IMR-90 (cell line): ENCODE measurements at regions not wholly inside any gene's neighbourhood (a gene's known extent, or its start where the extent isn't known, plus 50 kb on each side); places are given as distances from the start of the nearest gene placed in this dataset.

Experiments
- ATAC-seq: fragments of 200-7000 bp; cut with Tn5 transposase; 2 replicates; pipeline ENCODE4 v1.9.1; 2020; ENCODE audit warnings: low read depth, mild to moderate bottlenecking, moderate library complexity
- BruUV-seq: library from RNA; stranded (reverse); fragments of 400-500 nt; replicated peaks from 2 replicates; lab custom pipeline; 2021; lab: Mats Ljungman, UMichigan
- CTCF ChIA-PET: fragments of 300-600 bp; formaldehyde crosslinking; extraction: SDS; loops from one replicate; lab custom pipeline; 2021; ENCODE audit warnings: antibody characterized with exemption; lab: Yijun Ruan, JAX
- POLR2A ChIA-PET: fragments of 300-600 bp; sonication (Branson Sonifier 250); formaldehyde crosslinking; loops from one replicate; lab custom pipeline; 2022; ENCODE audit warnings: antibody characterized with exemption; ENCODE audit not compliant: unreplicated experiment; lab: Charles Lee
- DNase-seq: peaks from one replicate; pipeline ENCODE4 v3.0.0; 2013
- H2AFZ ChIP-seq: replicated peaks from 2 replicates; pipeline ENCODE3; 2013; ENCODE audit warnings: low read length, mild to moderate bottlenecking; ENCODE audit not compliant: poor library complexity
- H2AK5ac ChIP-seq: 2 replicates; pipeline ENCODE4 v1.6.1; 2013; ENCODE audit warnings: low read depth, low read length, inconsistent platforms
- H2AK9ac ChIP-seq: replicated peaks from 2 replicates; pipeline ENCODE3; 2013; ENCODE audit warnings: mild to moderate bottlenecking, low read depth, low read length, moderate library complexity; ENCODE audit not compliant: poor library complexity
- H2BK120ac ChIP-seq: 2 replicates; pipeline ENCODE4 v1.6.1; 2013; ENCODE audit warnings: low read depth, low read length, inconsistent platforms
- H2BK15ac ChIP-seq: 3 replicates; pipeline ENCODE4 v1.6.1; 2013; ENCODE audit warnings: low read depth, low read length, inconsistent platforms
- H2BK20ac ChIP-seq: 2 replicates; pipeline ENCODE4 v1.6.1; 2013; ENCODE audit warnings: low read depth, mild to moderate bottlenecking, inconsistent platforms, low read length, moderate library complexity
- H2BK5ac ChIP-seq: 2 replicates; pipeline ENCODE4 v1.6.1; 2013; ENCODE audit warnings: mild to moderate bottlenecking, low read depth, low read length, inconsistent platforms; ENCODE audit not compliant: poor library complexity, severe bottlenecking
- H3K14ac ChIP-seq: replicated peaks from 2 replicates; pipeline ENCODE4 v1.6.1; 2013; ENCODE audit warnings: low read depth, low read length, inconsistent platforms
- H3K18ac ChIP-seq: 2 replicates; pipeline ENCODE4 v1.6.1; 2013; ENCODE audit warnings: low read depth, low read length, control low read depth
- H3K23ac ChIP-seq: 2 replicates; pipeline ENCODE4 v1.6.1; 2013; ENCODE audit warnings: low read depth, low read length, inconsistent platforms
- H3K27ac ChIP-seq: 2 replicates; pipeline ENCODE4 v1.5.1; 2013; ENCODE audit warnings: mild to moderate bottlenecking, control low read depth, low read length; ENCODE audit not compliant: insufficient read depth
- H3K27me3 ChIP-seq: 2 replicates; pipeline ENCODE4 v1.6.1; 2013; ENCODE audit warnings: low read length; ENCODE audit not compliant: control insufficient read depth, insufficient read depth
- H3K36me3 ChIP-seq: 2 replicates; pipeline ENCODE4 v1.6.1; 2013; ENCODE audit warnings: low read length, mixed read lengths; ENCODE audit not compliant: control insufficient read depth, insufficient read depth
- H3K4ac ChIP-seq: 2 replicates; pipeline ENCODE4 v1.6.1; 2013; ENCODE audit warnings: low read depth, low read length, inconsistent platforms
- H3K4me1 ChIP-seq: 2 replicates; pipeline ENCODE4 v1.6.1; 2013; ENCODE audit warnings: low read length, mixed read lengths; ENCODE audit not compliant: control insufficient read depth, insufficient read depth
- H3K4me2 ChIP-seq: 2 replicates; pipeline ENCODE4 v1.6.1; 2013; ENCODE audit warnings: low read depth, mild to moderate bottlenecking, control low read depth, low read length, moderate library complexity
- H3K4me3 ChIP-seq: 2 replicates; pipeline ENCODE4 v1.5.1; 2013; ENCODE audit warnings: low read depth, mild to moderate bottlenecking, control low read depth, low read length, moderate library complexity; ENCODE audit not compliant: insufficient read depth
- H3K56ac ChIP-seq: 2 replicates; pipeline ENCODE4 v1.6.1; 2013; ENCODE audit warnings: low read length, inconsistent platforms; ENCODE audit not compliant: insufficient read depth; ENCODE audit errors: extremely low read depth
- H3K79me1 ChIP-seq, 2 experiments: 2 replicates each; pipeline ENCODE4 v1.6.1; 2013; ENCODE audit warnings: low read length in 2 of 2, inconsistent platforms in 1 of 2, low read depth in 1 of 2
- H3K9ac ChIP-seq: 2 replicates; pipeline ENCODE4 v1.6.1; 2013; ENCODE audit warnings: low read depth, low read length, control low read depth
- H3K9me1 ChIP-seq: 2 replicates; pipeline ENCODE4 v1.6.1; 2013; ENCODE audit warnings: low read length, inconsistent platforms; ENCODE audit not compliant: insufficient read depth
- H3K9me3 ChIP-seq: 2 replicates; pipeline ENCODE4 v1.6.1; 2013; ENCODE audit warnings: low read length; ENCODE audit not compliant: control insufficient read depth, insufficient read depth
- H4K20me1 ChIP-seq: 2 replicates; pipeline ENCODE4 v1.6.1; 2013; ENCODE audit warnings: low read length, inconsistent platforms; ENCODE audit not compliant: insufficient read depth
- H4K5ac ChIP-seq: 2 replicates; pipeline ENCODE4 v1.6.1; 2013; ENCODE audit warnings: mild to moderate bottlenecking, low read depth, low read length, control low read depth
- H4K8ac ChIP-seq, 2 experiments: 2 replicates each; pipeline ENCODE4 v1.6.1; 2013; ENCODE audit warnings: low read depth in 2 of 2, low read length in 2 of 2, control low read depth in 1 of 2, inconsistent platforms in 1 of 2
- H4K91ac ChIP-seq: 2 replicates; pipeline ENCODE4 v1.6.1; 2013; ENCODE audit warnings: low read depth, low read length, inconsistent platforms; ENCODE audit not compliant: insufficient read depth
- BHLHE40 ChIP-seq: fragments of 150-350 bp; IDR thresholded peaks from 2 replicates; pipeline ENCODE4 v1.6.1; 2016; ENCODE audit warnings: mild to moderate bottlenecking, low read depth, low read length
- CEBPB ChIP-seq: IDR thresholded peaks from 2 replicates; pipeline ENCODE4 v1.6.1; 2012; ENCODE audit warnings: low read depth, low read length, improper control_type of control experiment
- CHD1 ChIP-seq: IDR thresholded peaks from 2 replicates; pipeline ENCODE4 v1.6.1; 2012; ENCODE audit warnings: low read depth, low read length, improper control_type of control experiment
- FOS ChIP-seq: fragments of 150-350 bp; IDR thresholded peaks from 2 replicates; pipeline ENCODE4 v1.6.1; 2016; ENCODE audit warnings: low read depth, low read length
- MAFK ChIP-seq: IDR thresholded peaks from 2 replicates; pipeline ENCODE4 v1.6.1; 2012; ENCODE audit warnings: low read depth, low read length, improper control_type of control experiment
- MAZ ChIP-seq: IDR thresholded peaks from 2 replicates; pipeline ENCODE4 v1.6.1; 2012; ENCODE audit warnings: low read depth, mild to moderate bottlenecking, low read length, improper control_type of control experiment, moderate library complexity, borderline replicate concordance
- MXI1 ChIP-seq: IDR thresholded peaks from 2 replicates; pipeline ENCODE4 v1.6.1; 2012; ENCODE audit warnings: low read depth, mild to moderate bottlenecking, low read length, moderate library complexity, borderline replicate concordance
- NFE2L2 ChIP-seq: fragments of 150-350 bp; IDR thresholded peaks from 2 replicates; pipeline ENCODE4 v1.6.1; 2016; ENCODE audit warnings: low read depth, mild to moderate bottlenecking, low read length
- POLR2A ChIP-seq: IDR thresholded peaks from 2 replicates; pipeline ENCODE4 v1.6.1; 2012; ENCODE audit warnings: mild to moderate bottlenecking, low read depth, low read length
- RAD21 ChIP-seq: IDR thresholded peaks from 2 replicates; pipeline ENCODE4 v1.6.1; 2012; ENCODE audit warnings: low read length, improper control_type of control experiment
- RCOR1 ChIP-seq: IDR thresholded peaks from 2 replicates; pipeline ENCODE4 v1.6.1; 2012; ENCODE audit warnings: mild to moderate bottlenecking, low read length, improper control_type of control experiment; ENCODE audit not compliant: insufficient replicate concordance
- RFX5 ChIP-seq: IDR thresholded peaks from 2 replicates; pipeline ENCODE4 v1.8.0; 2012; ENCODE audit warnings: low read depth, mild to moderate bottlenecking, low read length, moderate library complexity
- SMC3 ChIP-seq: fragments of 150-350 bp; IDR thresholded peaks from 2 replicates; pipeline ENCODE4 v1.6.1; 2016; ENCODE audit warnings: low read depth, mild to moderate bottlenecking, antibody characterized with exemption, low read length, moderate library complexity
- WGBS, 2 experiments: methylation state at CpG; one replicate each; pipeline versions ENCODE4 v1.1.5 to v1.1.7; 2013; ENCODE audit warnings: missing lambda C conversion rate in 2 of 2; ENCODE audit not compliant: insufficient read length in 1 of 2; ENCODE audit errors: extremely low coverage in 2 of 2; 5-methylcytosine and 5-hydroxymethylcytosine counted together
- dilution Hi-C: fragments of 300-500 bp; cut with HindIII; formaldehyde crosslinking; loops from one replicate; pipeline ENCODE4 v1.14.3; 2018; ENCODE audit warnings: low sequenced_read_pairs; ENCODE audit not compliant: unreplicated experiment
- in situ Hi-C: fragments of 300-500 bp; cut with MboI; formaldehyde crosslinking; loops from 3 replicates; pipeline ENCODE4 v1.14.3; 2019; ENCODE audit warnings: low sequenced_read_pairs, inconsistent platforms, mixed read lengths
- intact Hi-C: fragments of 100-400 bp; cut with micrococcal nuclease; formaldehyde crosslinking; loops from 2 replicates; pipeline ENCODE4 v1.10.0; 2022
- TF ChIP-seq, protein P1 (sequence below): conservative IDR thresholded peaks from 2 replicates; pipeline ENCODE4 v1.5.1; 2012; ENCODE audit warnings: mild to moderate bottlenecking, low read depth, low read length, improper control_type of control experiment
- TF ChIP-seq, protein P2 (sequence below): fragments of 150-350 bp; IDR thresholded peaks from 2 replicates; pipeline ENCODE4 v1.6.1; 2016; ENCODE audit warnings: low read depth, mild to moderate bottlenecking, low read length, moderate library complexity, borderline replicate concordance
- TF ChIP-seq, protein P3 (sequence below): fragments of 150-350 bp; IDR thresholded peaks from 2 replicates; pipeline ENCODE4 v1.6.1; 2017; ENCODE audit warnings: mild to moderate bottlenecking, antibody characterized with exemption, low read length, low read depth

DNA sequence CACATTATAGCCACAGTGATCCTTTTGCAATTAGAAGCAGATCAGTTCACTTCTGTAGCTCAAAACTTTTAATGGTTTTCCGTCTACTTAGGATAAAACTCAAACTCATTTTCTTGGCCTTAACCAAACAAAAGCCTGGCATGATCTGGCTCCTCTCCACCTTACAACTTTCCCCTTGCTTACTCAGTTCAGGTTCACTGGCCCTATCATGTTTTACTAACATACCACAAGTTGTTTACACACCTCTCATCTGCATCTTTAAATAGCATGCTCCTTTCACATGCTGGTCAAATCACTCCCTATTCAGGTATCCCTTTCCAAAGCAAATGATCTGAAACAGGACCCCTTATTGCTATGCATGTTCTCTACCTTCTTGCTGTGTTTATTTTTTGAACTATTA lies 191.4 kb upstream of the FAM83B start:
- no peak overlapping the region for H3K4me2 ChIP-seq
- no peak overlapping the region for H2AK5ac ChIP-seq
- ChIA-PET POLR2A (no interaction called here), CTCF (no interaction called here)
- H2BK15ac ChIP-seq = no peak overlapping the region
- no peak overlapping the region for H3K4ac ChIP-seq
- in situ Hi-C loops = no loop called here
- H4K5ac ChIP-seq = no peak overlapping the region
- no peak overlapping the region for H3K14ac ChIP-seq
- H4K8ac ChIP-seq = no peak overlapping the region
- H4K20me1 ChIP-seq = no peaks in the 10 kb centered on the region
- no peak for TF ChIP-seq RFX5
- TF ChIP-seq MXI1 = no peak
- no peak for TF ChIP-seq RAD21
- TF ChIP-seq BHLHE40 = no peak
- TF ChIP-seq POLR2A = no peak
- TF ChIP-seq, protein P1, sequence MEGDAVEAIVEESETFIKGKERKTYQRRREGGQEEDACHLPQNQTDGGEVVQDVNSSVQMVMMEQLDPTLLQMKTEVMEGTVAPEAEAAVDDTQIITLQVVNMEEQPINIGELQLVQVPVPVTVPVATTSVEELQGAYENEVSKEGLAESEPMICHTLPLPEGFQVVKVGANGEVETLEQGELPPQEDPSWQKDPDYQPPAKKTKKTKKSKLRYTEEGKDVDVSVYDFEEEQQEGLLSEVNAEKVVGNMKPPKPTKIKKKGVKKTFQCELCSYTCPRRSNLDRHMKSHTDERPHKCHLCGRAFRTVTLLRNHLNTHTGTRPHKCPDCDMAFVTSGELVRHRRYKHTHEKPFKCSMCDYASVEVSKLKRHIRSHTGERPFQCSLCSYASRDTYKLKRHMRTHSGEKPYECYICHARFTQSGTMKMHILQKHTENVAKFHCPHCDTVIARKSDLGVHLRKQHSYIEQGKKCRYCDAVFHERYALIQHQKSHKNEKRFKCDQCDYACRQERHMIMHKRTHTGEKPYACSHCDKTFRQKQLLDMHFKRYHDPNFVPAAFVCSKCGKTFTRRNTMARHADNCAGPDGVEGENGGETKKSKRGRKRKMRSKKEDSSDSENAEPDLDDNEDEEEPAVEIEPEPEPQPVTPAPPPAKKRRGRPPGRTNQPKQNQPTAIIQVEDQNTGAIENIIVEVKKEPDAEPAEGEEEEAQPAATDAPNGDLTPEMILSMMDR = no peak
- TF ChIP-seq, protein P2, sequence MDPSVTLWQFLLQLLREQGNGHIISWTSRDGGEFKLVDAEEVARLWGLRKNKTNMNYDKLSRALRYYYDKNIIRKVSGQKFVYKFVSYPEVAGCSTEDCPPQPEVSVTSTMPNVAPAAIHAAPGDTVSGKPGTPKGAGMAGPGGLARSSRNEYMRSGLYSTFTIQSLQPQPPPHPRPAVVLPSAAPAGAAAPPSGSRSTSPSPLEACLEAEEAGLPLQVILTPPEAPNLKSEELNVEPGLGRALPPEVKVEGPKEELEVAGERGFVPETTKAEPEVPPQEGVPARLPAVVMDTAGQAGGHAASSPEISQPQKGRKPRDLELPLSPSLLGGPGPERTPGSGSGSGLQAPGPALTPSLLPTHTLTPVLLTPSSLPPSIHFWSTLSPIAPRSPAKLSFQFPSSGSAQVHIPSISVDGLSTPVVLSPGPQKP = no peak
- TF ChIP-seq, protein P3, sequence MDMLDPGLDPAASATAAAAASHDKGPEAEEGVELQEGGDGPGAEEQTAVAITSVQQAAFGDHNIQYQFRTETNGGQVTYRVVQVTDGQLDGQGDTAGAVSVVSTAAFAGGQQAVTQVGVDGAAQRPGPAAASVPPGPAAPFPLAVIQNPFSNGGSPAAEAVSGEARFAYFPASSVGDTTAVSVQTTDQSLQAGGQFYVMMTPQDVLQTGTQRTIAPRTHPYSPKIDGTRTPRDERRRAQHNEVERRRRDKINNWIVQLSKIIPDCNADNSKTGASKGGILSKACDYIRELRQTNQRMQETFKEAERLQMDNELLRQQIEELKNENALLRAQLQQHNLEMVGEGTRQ = no peak
- no peak for TF ChIP-seq NFE2L2
- no peak for TF ChIP-seq FOS
- no peak for TF ChIP-seq RCOR1
- no peak for TF ChIP-seq CHD1
- no peak for TF ChIP-seq MAZ
- TF ChIP-seq MAFK = no peak
- TF ChIP-seq SMC3 = no peak
- TF ChIP-seq CEBPB = no peak
- H3K4me3 ChIP-seq = no peak overlapping the region
- 80% methylated on average over 1 of the region's 1 CpG; no CpG with 5 or more reads in 1 of the 2 experiments for WGBS, 2 experiments
- H3K9me3 ChIP-seq = no peaks in the 10 kb centered on the region
- no peaks in the 10 kb centered on the region for H3K36me3 ChIP-seq
- ATAC-seq = no peak
- no peaks in the 10 kb centered on the region for H3K4me1 ChIP-seq
- H3K9me1 ChIP-seq = no peaks in the 10 kb centered on the region
- H2AK9ac ChIP-seq = no peak overlapping the region
- no peak overlapping the region for H3K9ac ChIP-seq
- H2BK5ac ChIP-seq = no peak overlapping the region
- no peak overlapping the region for H2AFZ ChIP-seq
- H3K27ac ChIP-seq = no peak overlapping the region
- no peak overlapping the region for H3K18ac ChIP-seq
- DNase-seq = no peak
- H3K56ac ChIP-seq = no peak overlapping the region
- no peaks in the 10 kb centered on the region for H3K79me1 ChIP-seq
- intact Hi-C loops = no loop called here
- H3K23ac ChIP-seq = no peak overlapping the region
- no peaks in the 10 kb centered on the region for H3K27me3 ChIP-seq
- dilution Hi-C loops = no loop called here
- no TSS peak for BruUV-seq
- no peak overlapping the region for H2BK20ac ChIP-seq
- no peak overlapping the region for H4K91ac ChIP-seq
- no peak overlapping the region for H2BK120ac ChIP-seq
